ENCODE measurements at regions not wholly inside any gene's neighbourhood (a gene's known extent, or its start where the extent isn't known, plus 50 kb on each side); places are given as distances from the start of the nearest gene placed in this dataset.
"Not testable (repeated sequence)": the region's sequence is repeated elsewhere in the genome, so short reads cannot be mapped to it uniquely, and the experiment has no call there.

GRCh38 chr9:129544761-129545160 lies 76.1 kb downstream of the C9orf50 start:
- DNase-seq: no peak

- no peak for DNase-seq
Observed at GRCh38 chr9:129542741-129543140, 78.2 kb downstream of the C9orf50 start.

GRCh38 chr9:129541270-129541669 lies 79.6 kb downstream of the C9orf50 start:
- DNase-seq: no peak

GRCh38 chr9:129539446-129539845 lies 81.5 kb downstream of the C9orf50 start:
- DNase-seq: no peak

- not testable (repeated sequence) for DNase-seq
Observed at GRCh38 chr9:129531860-129532402, 89.0 kb downstream of the C9orf50 start.

GRCh38 chr9:129527955-129528354 lies 92.9 kb downstream of the C9orf50 start:
- not testable (repeated sequence) for DNase-seq

- DNase-seq: no peak
Observed at GRCh38 chr9:129525656-129526196, 95.2 kb downstream of the C9orf50 start.

- no peak for DNase-seq
Observed at GRCh38 chr9:129524582-129525270, 96.2 kb downstream of the C9orf50 start.

- no peak for DNase-seq
Observed at GRCh38 chr9:129523943-129524581, 96.8 kb downstream of the C9orf50 start.

GRCh38 chr9:129522351-129522750 lies 98.5 kb downstream of the C9orf50 start:
- no peak for DNase-seq

GRCh38 chr9:129520082-129520481 lies 100.8 kb downstream of the C9orf50 start:
- no peak for DNase-seq

- no peak for DNase-seq
Observed at GRCh38 chr9:129518074-129518473, 102.8 kb downstream of the C9orf50 start.

- DNase-seq: no peak
Observed at GRCh38 chr9:129517006-129517405, 103.9 kb downstream of the C9orf50 start.

- no peak for DNase-seq
Observed at GRCh38 chr9:129514891-129515290, 106.0 kb downstream of the C9orf50 start.

GRCh38 chr9:129514497-129514867 lies 106.4 kb downstream of the C9orf50 start:
- no peak for DNase-seq

- no peak for DNase-seq
Observed at GRCh38 chr9:129513856-129514496, 106.9 kb downstream of the C9orf50 start.

GRCh38 chr9:129513282-129513681 lies 107.6 kb downstream of the C9orf50 start:
- DNase-seq: no peak

- no peak for DNase-seq
Observed at GRCh38 chr9:129511285-129511900, 109.5 kb downstream of the C9orf50 start.

GRCh38 chr9:129509533-129509928 lies 111.4 kb downstream of the C9orf50 start:
- no peak for DNase-seq

GRCh38 chr9:129507805-129508204 lies 113.1 kb downstream of the C9orf50 start:
- DNase-seq: no peak

GRCh38 chr9:129506892-129507291 lies 114.0 kb downstream of the C9orf50 start:
- DNase-seq: no peak

GRCh38 chr9:129506041-129506440 lies 114.9 kb downstream of the C9orf50 start:
- DNase-seq: no peak

GRCh38 chr9:129505270-129505902 lies 115.5 kb downstream of the C9orf50 start:
- DNase-seq: no peak
